Panc1 (cell line): ENCODE measurements at regions not wholly inside any gene's neighbourhood (a gene's known extent, or its start where the extent isn't known, plus 50 kb on each side); places are given as distances from the start of the nearest gene placed in this dataset.

Source experiments
- POLR2AphosphoS5 ChIP-seq: IDR thresholded peaks from 2 replicates; pipeline ENCODE4 v1.6.1; 2012; ENCODE audit warnings: mild to moderate bottlenecking, low read depth, low read length, moderate library complexity
- TF ChIP-seq, protein P1 (sequence below): fragments of 450-650 bp; IDR thresholded peaks from 2 replicates; pipeline ENCODE4 v1.5.1; 2017; ENCODE audit warnings: mild to moderate bottlenecking

DNA sequence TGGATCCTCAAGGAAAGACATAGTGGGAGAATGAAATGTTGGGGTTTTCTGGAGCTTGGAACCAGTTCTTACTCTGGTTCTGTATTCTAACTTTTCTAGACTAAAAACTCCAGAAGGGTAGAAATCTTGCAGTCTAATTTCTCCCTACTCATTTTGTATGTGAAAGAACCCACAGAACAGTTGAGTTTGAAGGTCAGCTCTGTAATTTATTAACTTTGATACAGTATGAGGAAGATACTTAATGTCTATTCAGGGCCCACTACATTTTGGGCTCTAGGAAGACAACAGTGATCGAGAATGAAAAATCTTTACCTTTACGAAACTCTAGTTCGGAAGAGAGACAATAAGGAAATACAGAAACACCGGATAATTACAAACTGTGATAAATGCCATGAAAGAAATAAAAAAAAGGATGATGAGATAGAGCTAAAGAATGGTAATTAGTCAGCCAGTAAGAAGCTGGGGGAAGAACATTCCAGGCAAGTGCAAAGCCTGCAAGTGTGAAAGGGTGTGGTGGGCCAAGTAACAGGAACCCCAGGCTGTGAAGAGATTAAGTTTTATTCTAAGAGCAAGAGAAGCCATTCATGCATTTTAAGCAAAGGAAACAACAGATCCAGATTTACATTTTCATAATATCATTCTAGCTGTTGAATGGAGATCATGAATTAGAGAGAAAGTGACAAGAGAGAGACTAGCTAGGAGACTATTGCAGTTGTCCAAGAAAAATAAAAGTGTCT, 159.9 kb upstream of the HMCN1 start:
- TF ChIP-seq, protein P1, sequence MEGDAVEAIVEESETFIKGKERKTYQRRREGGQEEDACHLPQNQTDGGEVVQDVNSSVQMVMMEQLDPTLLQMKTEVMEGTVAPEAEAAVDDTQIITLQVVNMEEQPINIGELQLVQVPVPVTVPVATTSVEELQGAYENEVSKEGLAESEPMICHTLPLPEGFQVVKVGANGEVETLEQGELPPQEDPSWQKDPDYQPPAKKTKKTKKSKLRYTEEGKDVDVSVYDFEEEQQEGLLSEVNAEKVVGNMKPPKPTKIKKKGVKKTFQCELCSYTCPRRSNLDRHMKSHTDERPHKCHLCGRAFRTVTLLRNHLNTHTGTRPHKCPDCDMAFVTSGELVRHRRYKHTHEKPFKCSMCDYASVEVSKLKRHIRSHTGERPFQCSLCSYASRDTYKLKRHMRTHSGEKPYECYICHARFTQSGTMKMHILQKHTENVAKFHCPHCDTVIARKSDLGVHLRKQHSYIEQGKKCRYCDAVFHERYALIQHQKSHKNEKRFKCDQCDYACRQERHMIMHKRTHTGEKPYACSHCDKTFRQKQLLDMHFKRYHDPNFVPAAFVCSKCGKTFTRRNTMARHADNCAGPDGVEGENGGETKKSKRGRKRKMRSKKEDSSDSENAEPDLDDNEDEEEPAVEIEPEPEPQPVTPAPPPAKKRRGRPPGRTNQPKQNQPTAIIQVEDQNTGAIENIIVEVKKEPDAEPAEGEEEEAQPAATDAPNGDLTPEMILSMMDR: no peak
- TF ChIP-seq POLR2AphosphoS5: no peak
